KOPT-K1 (cell line): ENCODE measurements at regions not wholly inside any gene's neighbourhood (a gene's known extent, or its start where the extent isn't known, plus 50 kb on each side); places are given as distances from the start of the nearest gene placed in this dataset.

Experiments used
- H3K27ac ChIP-seq: fragments of 200-600 bp; sonication (generic); 2 replicates; pipeline ENCODE4 v1.5.1; 2016; ENCODE audit warnings: antibody characterized with exemption, mild to moderate bottlenecking, low read depth, low read length; ENCODE audit not compliant: poor library complexity, severe bottlenecking
- H3K36me3 ChIP-seq: fragments of 200-600 bp; sonication (generic); 2 replicates; pipeline ENCODE4 v1.5.1; 2017; ENCODE audit warnings: antibody characterized with exemption, mild to moderate bottlenecking, low read length, moderate library complexity; ENCODE audit not compliant: insufficient read depth
- H3K9me3 ChIP-seq: fragments of 200-600 bp; sonication (generic); 2 replicates; pipeline ENCODE4 v1.5.1; 2017; ENCODE audit warnings: antibody characterized with exemption, low read length, mild to moderate bottlenecking; ENCODE audit not compliant: insufficient read depth, poor library complexity, severe bottlenecking

GRCh38 chr3:117750674-117751269 lies 1041.2 kb downstream of the TUSC7 start:
- no peak overlapping the region for H3K27ac ChIP-seq
- H3K36me3 ChIP-seq = no peaks in the 10 kb centered on the region
- no peaks in the 10 kb centered on the region for H3K9me3 ChIP-seq

- H3K36me3 ChIP-seq = no peaks in the 10 kb centered on the region
- H3K27ac ChIP-seq = no peak overlapping the region
Observed at GRCh38 chr3:117751651-117752050, 1042.1 kb downstream of the TUSC7 start.

GRCh38 chr3:117752984-117753717 lies 1043.6 kb downstream of the TUSC7 start:
- H3K27ac ChIP-seq = no peak overlapping the region
- no peaks in the 10 kb centered on the region for H3K9me3 ChIP-seq
- no peaks in the 10 kb centered on the region for H3K36me3 ChIP-seq

More at GRCh38 chr3:117751651-117752050, 1042.1 kb downstream of the TUSC7 start:
- H3K9me3 ChIP-seq = no peaks in the 10 kb centered on the region

GRCh38 chr3:117754058-117754457 lies 1044.5 kb downstream of the TUSC7 start:
- Histone ChIP-seq H3K9me3 (no peaks in the 10 kb centered on the region), H3K27ac (no peak overlapping the region), H3K36me3 (no peaks in the 10 kb centered on the region)

GRCh38 chr3:117754841-117755240 lies 1045.3 kb downstream of the TUSC7 start:
- H3K9me3 ChIP-seq = no peaks in the 10 kb centered on the region
- H3K27ac ChIP-seq = no peak overlapping the region
- H3K36me3 ChIP-seq = no peaks in the 10 kb centered on the region

GRCh38 chr3:117756563-117756962 lies 1047.0 kb downstream of the TUSC7 start:
- no peak overlapping the region for H3K27ac ChIP-seq
- H3K9me3 ChIP-seq = no peaks in the 10 kb centered on the region

GRCh38 chr3:117761703-117762620 lies 1052.4 kb downstream of the TUSC7 start:
- no peaks in the 10 kb centered on the region for H3K9me3 ChIP-seq
- no peaks in the 10 kb centered on the region for H3K36me3 ChIP-seq
- H3K27ac ChIP-seq = no peak overlapping the region

More at GRCh38 chr3:117756563-117756962, 1047.0 kb downstream of the TUSC7 start:
- no peaks in the 10 kb centered on the region for H3K36me3 ChIP-seq

GRCh38 chr3:117762621-117763037 lies 1053.0 kb downstream of the TUSC7 start:
- no peak overlapping the region for H3K27ac ChIP-seq
- H3K9me3 ChIP-seq = no peaks in the 10 kb centered on the region

GRCh38 chr3:117763561-117763960 lies 1054.0 kb downstream of the TUSC7 start:
- H3K27ac ChIP-seq = no peak overlapping the region
- H3K36me3 ChIP-seq = no peaks in the 10 kb centered on the region
- H3K9me3 ChIP-seq = no peaks in the 10 kb centered on the region

More at GRCh38 chr3:117762621-117763037, 1053.0 kb downstream of the TUSC7 start:
- no peaks in the 10 kb centered on the region for H3K36me3 ChIP-seq

- Histone ChIP-seq H3K36me3 (no peaks in the 10 kb centered on the region), H3K27ac (no peak overlapping the region), H3K9me3 (no peaks in the 10 kb centered on the region)
Observed at GRCh38 chr3:117768581-117768980, 1059.0 kb downstream of the TUSC7 start.

GRCh38 chr3:117774130-117774529 lies 1064.6 kb downstream of the TUSC7 start:
- no peaks in the 10 kb centered on the region for H3K36me3 ChIP-seq
- H3K9me3 ChIP-seq = no peaks in the 10 kb centered on the region
- no peak overlapping the region for H3K27ac ChIP-seq

GRCh38 chr3:117786349-117786748 lies 1076.8 kb downstream of the TUSC7 start:
- Histone ChIP-seq H3K27ac (no peak overlapping the region), H3K9me3 (no peaks in the 10 kb centered on the region), H3K36me3 (no peaks in the 10 kb centered on the region)

- no peaks in the 10 kb centered on the region for H3K9me3 ChIP-seq
- no peaks in the 10 kb centered on the region for H3K36me3 ChIP-seq
- no peak overlapping the region for H3K27ac ChIP-seq
Observed at GRCh38 chr3:117788061-117788460, 1078.5 kb downstream of the TUSC7 start.

- H3K36me3 ChIP-seq = no peaks in the 10 kb centered on the region
- no peaks in the 10 kb centered on the region for H3K9me3 ChIP-seq
- H3K27ac ChIP-seq = no peak overlapping the region
Observed at GRCh38 chr3:117788506-117788905, 1078.9 kb downstream of the TUSC7 start.
